IMR-90 (cell line): ENCODE measurements at regions not wholly inside any gene's neighbourhood (a gene's known extent, or its start where the extent isn't known, plus 50 kb on each side); places are given as distances from the start of the nearest gene placed in this dataset.

Experiments used
- ATAC-seq: fragments of 200-7000 bp; cut with Tn5 transposase; 2 replicates; pipeline ENCODE4 v1.9.1; 2020; ENCODE audit warnings: low read depth, mild to moderate bottlenecking, moderate library complexity
- BruUV-seq: library from RNA; stranded (reverse); fragments of 400-500 nt; replicated peaks from 2 replicates; lab custom pipeline; 2021; lab: Mats Ljungman, UMichigan
- CTCF ChIA-PET: fragments of 300-600 bp; formaldehyde crosslinking; extraction: SDS; loops from one replicate; lab custom pipeline; 2021; ENCODE audit warnings: antibody characterized with exemption; lab: Yijun Ruan, JAX
- POLR2A ChIA-PET: fragments of 300-600 bp; sonication (Branson Sonifier 250); formaldehyde crosslinking; loops from one replicate; lab custom pipeline; 2022; ENCODE audit warnings: antibody characterized with exemption; ENCODE audit not compliant: unreplicated experiment; lab: Charles Lee
- DNase-seq: peaks from one replicate; pipeline ENCODE4 v3.0.0; 2013
- H2AFZ ChIP-seq: replicated peaks from 2 replicates; pipeline ENCODE3; 2013; ENCODE audit warnings: low read length, mild to moderate bottlenecking; ENCODE audit not compliant: poor library complexity
- H2AK5ac ChIP-seq: 2 replicates; pipeline ENCODE4 v1.6.1; 2013; ENCODE audit warnings: low read depth, low read length, inconsistent platforms
- H2AK9ac ChIP-seq: replicated peaks from 2 replicates; pipeline ENCODE3; 2013; ENCODE audit warnings: mild to moderate bottlenecking, low read depth, low read length, moderate library complexity; ENCODE audit not compliant: poor library complexity
- H2BK120ac ChIP-seq: 2 replicates; pipeline ENCODE4 v1.6.1; 2013; ENCODE audit warnings: low read depth, low read length, inconsistent platforms
- H2BK15ac ChIP-seq: 3 replicates; pipeline ENCODE4 v1.6.1; 2013; ENCODE audit warnings: low read depth, low read length, inconsistent platforms
- H2BK20ac ChIP-seq: 2 replicates; pipeline ENCODE4 v1.6.1; 2013; ENCODE audit warnings: low read depth, mild to moderate bottlenecking, inconsistent platforms, low read length, moderate library complexity
- H2BK5ac ChIP-seq: 2 replicates; pipeline ENCODE4 v1.6.1; 2013; ENCODE audit warnings: mild to moderate bottlenecking, low read depth, low read length, inconsistent platforms; ENCODE audit not compliant: poor library complexity, severe bottlenecking
- H3K14ac ChIP-seq: replicated peaks from 2 replicates; pipeline ENCODE4 v1.6.1; 2013; ENCODE audit warnings: low read depth, low read length, inconsistent platforms
- H3K18ac ChIP-seq: 2 replicates; pipeline ENCODE4 v1.6.1; 2013; ENCODE audit warnings: low read depth, low read length, control low read depth
- H3K23ac ChIP-seq: 2 replicates; pipeline ENCODE4 v1.6.1; 2013; ENCODE audit warnings: low read depth, low read length, inconsistent platforms
- H3K27ac ChIP-seq: 2 replicates; pipeline ENCODE4 v1.5.1; 2013; ENCODE audit warnings: mild to moderate bottlenecking, control low read depth, low read length; ENCODE audit not compliant: insufficient read depth
- H3K27me3 ChIP-seq: 2 replicates; pipeline ENCODE4 v1.6.1; 2013; ENCODE audit warnings: low read length; ENCODE audit not compliant: control insufficient read depth, insufficient read depth
- H3K36me3 ChIP-seq: 2 replicates; pipeline ENCODE4 v1.6.1; 2013; ENCODE audit warnings: low read length, mixed read lengths; ENCODE audit not compliant: control insufficient read depth, insufficient read depth
- H3K4ac ChIP-seq: 2 replicates; pipeline ENCODE4 v1.6.1; 2013; ENCODE audit warnings: low read depth, low read length, inconsistent platforms
- H3K4me1 ChIP-seq: 2 replicates; pipeline ENCODE4 v1.6.1; 2013; ENCODE audit warnings: low read length, mixed read lengths; ENCODE audit not compliant: control insufficient read depth, insufficient read depth
- H3K4me2 ChIP-seq: 2 replicates; pipeline ENCODE4 v1.6.1; 2013; ENCODE audit warnings: low read depth, mild to moderate bottlenecking, control low read depth, low read length, moderate library complexity
- H3K4me3 ChIP-seq: 2 replicates; pipeline ENCODE4 v1.5.1; 2013; ENCODE audit warnings: low read depth, mild to moderate bottlenecking, control low read depth, low read length, moderate library complexity; ENCODE audit not compliant: insufficient read depth
- H3K56ac ChIP-seq: 2 replicates; pipeline ENCODE4 v1.6.1; 2013; ENCODE audit warnings: low read length, inconsistent platforms; ENCODE audit not compliant: insufficient read depth; ENCODE audit errors: extremely low read depth
- H3K79me1 ChIP-seq, 2 experiments: 2 replicates each; pipeline ENCODE4 v1.6.1; 2013; ENCODE audit warnings: low read length in 2 of 2, inconsistent platforms in 1 of 2, low read depth in 1 of 2
- H3K9ac ChIP-seq: 2 replicates; pipeline ENCODE4 v1.6.1; 2013; ENCODE audit warnings: low read depth, low read length, control low read depth
- H3K9me1 ChIP-seq: 2 replicates; pipeline ENCODE4 v1.6.1; 2013; ENCODE audit warnings: low read length, inconsistent platforms; ENCODE audit not compliant: insufficient read depth
- H3K9me3 ChIP-seq: 2 replicates; pipeline ENCODE4 v1.6.1; 2013; ENCODE audit warnings: low read length; ENCODE audit not compliant: control insufficient read depth, insufficient read depth
- H4K20me1 ChIP-seq: 2 replicates; pipeline ENCODE4 v1.6.1; 2013; ENCODE audit warnings: low read length, inconsistent platforms; ENCODE audit not compliant: insufficient read depth
- H4K5ac ChIP-seq: 2 replicates; pipeline ENCODE4 v1.6.1; 2013; ENCODE audit warnings: mild to moderate bottlenecking, low read depth, low read length, control low read depth
- H4K8ac ChIP-seq, 2 experiments: 2 replicates each; pipeline ENCODE4 v1.6.1; 2013; ENCODE audit warnings: low read depth in 2 of 2, low read length in 2 of 2, control low read depth in 1 of 2, inconsistent platforms in 1 of 2
- H4K91ac ChIP-seq: 2 replicates; pipeline ENCODE4 v1.6.1; 2013; ENCODE audit warnings: low read depth, low read length, inconsistent platforms; ENCODE audit not compliant: insufficient read depth
- CEBPB ChIP-seq: IDR thresholded peaks from 2 replicates; pipeline ENCODE4 v1.6.1; 2012; ENCODE audit warnings: low read depth, low read length, improper control_type of control experiment
- ELK1 ChIP-seq: fragments of 150-350 bp; IDR thresholded peaks from 2 replicates; pipeline ENCODE4 v1.6.1; 2016; ENCODE audit warnings: low read depth, mild to moderate bottlenecking, low read length, moderate library complexity, borderline replicate concordance
- MXI1 ChIP-seq: IDR thresholded peaks from 2 replicates; pipeline ENCODE4 v1.6.1; 2012; ENCODE audit warnings: low read depth, mild to moderate bottlenecking, low read length, moderate library complexity, borderline replicate concordance
- POLR2A ChIP-seq: IDR thresholded peaks from 2 replicates; pipeline ENCODE4 v1.6.1; 2012; ENCODE audit warnings: mild to moderate bottlenecking, low read depth, low read length
- RAD21 ChIP-seq: IDR thresholded peaks from 2 replicates; pipeline ENCODE4 v1.6.1; 2012; ENCODE audit warnings: low read length, improper control_type of control experiment
- RCOR1 ChIP-seq: IDR thresholded peaks from 2 replicates; pipeline ENCODE4 v1.6.1; 2012; ENCODE audit warnings: mild to moderate bottlenecking, low read length, improper control_type of control experiment; ENCODE audit not compliant: insufficient replicate concordance
- SMC3 ChIP-seq: fragments of 150-350 bp; IDR thresholded peaks from 2 replicates; pipeline ENCODE4 v1.6.1; 2016; ENCODE audit warnings: low read depth, mild to moderate bottlenecking, antibody characterized with exemption, low read length, moderate library complexity
- USF2 ChIP-seq: fragments of 150-350 bp; IDR thresholded peaks from 2 replicates; pipeline ENCODE4 v1.6.1; 2017; ENCODE audit warnings: mild to moderate bottlenecking, antibody characterized with exemption, low read length, low read depth
- WGBS, 2 experiments: methylation state at CpG; one replicate each; pipeline versions ENCODE4 v1.1.5 to v1.1.7; 2013; ENCODE audit warnings: missing lambda C conversion rate in 2 of 2; ENCODE audit not compliant: insufficient read length in 1 of 2; ENCODE audit errors: extremely low coverage in 2 of 2; 5-methylcytosine and 5-hydroxymethylcytosine counted together
- dilution Hi-C: fragments of 300-500 bp; cut with HindIII; formaldehyde crosslinking; loops from one replicate; pipeline ENCODE4 v1.14.3; 2018; ENCODE audit warnings: low sequenced_read_pairs; ENCODE audit not compliant: unreplicated experiment
- in situ Hi-C: fragments of 300-500 bp; cut with MboI; formaldehyde crosslinking; loops from 3 replicates; pipeline ENCODE4 v1.14.3; 2019; ENCODE audit warnings: low sequenced_read_pairs, inconsistent platforms, mixed read lengths
- intact Hi-C: fragments of 100-400 bp; cut with micrococcal nuclease; formaldehyde crosslinking; loops from 2 replicates; pipeline ENCODE4 v1.10.0; 2022

GRCh38 chr3:106725566-106725965, 651.7 kb upstream of the CCDC54 start:
- intact Hi-C loops, result no loop called here
- ChIA-PET POLR2A (no interaction called here), CTCF (no interaction called here)
- in situ Hi-C loops, result no loop called here
- dilution Hi-C loops, result no loop called here
- Histone ChIP-seq H2BK15ac (peak overlapping the region; percentile 19; the same call in 1 of the 3 replicates), H3K18ac (peak overlapping the region; percentile 78; the same call in 1 of the 2 replicates), H3K79me1 (no peaks in the 10 kb centered on the region), H2BK20ac (peak overlapping the region; percentile 57; the same call in 1 of the 2 replicates), H2AK9ac (no peak overlapping the region), H3K9ac (no peak overlapping the region), H4K20me1 (no peaks in the 10 kb centered on the region), H3K9me3 (peaks cover 2% of the 10 kb centered on the region; the same call in 1 of the 2 replicates), H3K4me1 (peaks cover 8% of the 10 kb centered on the region; the same call in 1 of the 2 replicates), H4K8ac (peak overlapping the region in 1 of 2 experiments; percentile 11; a peak in 1 of 4 replicates), H2BK120ac (peak overlapping the region; percentile 51), H4K91ac (peak overlapping the region; percentile 26; the same call in 1 of the 2 replicates), H3K36me3 (no peaks in the 10 kb centered on the region), H3K56ac (no peak overlapping the region), H2AK5ac (no peak overlapping the region), H3K9me1 (no peaks in the 10 kb centered on the region), H3K14ac (peak overlapping the region; percentile 38), H3K4ac (peak overlapping the region; percentile 19; the same call in 1 of the 2 replicates), H3K4me3 (no peak overlapping the region), H2AFZ (no peak overlapping the region), H3K27me3 (no peaks in the 10 kb centered on the region), H2BK5ac (no peak overlapping the region), H3K27ac (no peak overlapping the region), H3K4me2 (no peak overlapping the region), H3K23ac (no peak overlapping the region), H4K5ac (peak overlapping the region; percentile 58; the same call in 1 of the 2 replicates)
- WGBS, 2 experiments, result no CpG with 5 or more reads among the region's 3 CpGs
- no TSS peak for BruUV-seq
- no peak for ATAC-seq
- TF ChIP-seq MXI1 (no peak), ELK1 (no peak), RAD21 (no peak), POLR2A (no peak), CEBPB (no peak), RCOR1 (no peak), USF2 (no peak), SMC3 (no peak)
- DNase-seq, result peak; percentile 12
